GM21825 (cell line): ENCODE measurements at regions not wholly inside any gene's neighbourhood (a gene's known extent, or its start where the extent isn't known, plus 50 kb on each side); places are given as distances from the start of the nearest gene placed in this dataset.

ENCODE experiments used
- ATAC-seq: cut with Tn5 transposase; IDR thresholded peaks from one replicate; pipeline ENCODE4 v1.9.1; 2021; ENCODE audit warnings: mild to moderate bottlenecking, moderate library complexity; ENCODE audit not compliant: unreplicated experiment

- ATAC-seq = no peak
Measured at GRCh38 chr9:89982016-89982415, 377.2 kb downstream of the GADD45G start.

GRCh38 chr9:89983411-89983810 is 378.6 kb downstream of the GADD45G start:
- no peak for ATAC-seq

- no peak for ATAC-seq
Measured at GRCh38 chr9:89984214-89984613, 379.4 kb downstream of the GADD45G start.

- ATAC-seq = no peak
Measured at GRCh38 chr9:89985068-89985467, 380.3 kb downstream of the GADD45G start.

GRCh38 chr9:89986190-89986589 is 381.4 kb downstream of the GADD45G start:
- no peak for ATAC-seq

- ATAC-seq = no peak
Measured at GRCh38 chr9:89988458-89988857, 383.6 kb downstream of the GADD45G start.

GRCh38 chr9:89991204-89991790 is 386.5 kb downstream of the GADD45G start:
- no peak for ATAC-seq

GRCh38 chr9:89992326-89993198 is 387.8 kb downstream of the GADD45G start:
- no peak for ATAC-seq

GRCh38 chr9:89993678-89994630 is 389.1 kb downstream of the GADD45G start:
- no peak for ATAC-seq

GRCh38 chr9:89994988-89995613 is 390.3 kb downstream of the GADD45G start:
- no peak for ATAC-seq

GRCh38 chr9:89996116-89996515 is 391.3 kb downstream of the GADD45G start:
- no peak for ATAC-seq

GRCh38 chr9:89996773-89997172 is 392.0 kb downstream of the GADD45G start:
- ATAC-seq = no peak

GRCh38 chr9:89998633-89999032 is 393.8 kb downstream of the GADD45G start:
- no peak for ATAC-seq

- ATAC-seq = no peak
Measured at GRCh38 chr9:89999176-89999533, 394.3 kb downstream of the GADD45G start.

GRCh38 chr9:89999534-90000370 is 394.9 kb downstream of the GADD45G start:
- ATAC-seq = peak; percentile 95

GRCh38 chr9:90000925-90001324 is 396.1 kb downstream of the GADD45G start:
- no peak for ATAC-seq

- ATAC-seq = no peak
Measured at GRCh38 chr9:90001747-90002146, 396.9 kb downstream of the GADD45G start.

GRCh38 chr9:90002397-90003271 is 397.8 kb downstream of the GADD45G start:
- ATAC-seq = no peak

GRCh38 chr9:90005388-90005787 is 400.6 kb downstream of the GADD45G start:
- ATAC-seq = no peak
